Muscle layer of duodenum (tissue), 2 donors: ENCODE measurements at regions not wholly inside any gene's neighbourhood (a gene's known extent, or its start where the extent isn't known, plus 50 kb on each side); places are given as distances from the start of the nearest gene placed in this dataset.

Source experiments
- H3K27ac ChIP-seq: one replicate; pipeline ENCODE4 v1.7.0; 2013; ENCODE audit warnings: mild to moderate bottlenecking, low read length
- H3K27me3 ChIP-seq: one replicate; pipeline ENCODE4 v1.7.0; 2013; ENCODE audit warnings: low read depth, mild to moderate bottlenecking, control low read depth, low read length
- H3K36me3 ChIP-seq, 2 donors: one replicate each; pipeline ENCODE4 v1.7.0; 2013; ENCODE audit warnings: low read length in 2 of 2, control low read depth in 1 of 2, mild to moderate bottlenecking in 1 of 2; ENCODE audit not compliant: insufficient read depth in 2 of 2, control insufficient read depth in 1 of 2
- H3K4me1 ChIP-seq, 2 donors: one replicate each; pipeline ENCODE4 v1.7.0; 2013; ENCODE audit warnings: low read length in 2 of 2, mild to moderate bottlenecking in 2 of 2, control low read depth in 1 of 2, moderate library complexity in 1 of 2; ENCODE audit not compliant: insufficient read depth in 2 of 2, control insufficient read depth in 1 of 2
- H3K4me3 ChIP-seq, 2 donors: one replicate each; pipeline ENCODE4 v1.7.0; 2013; ENCODE audit warnings: low read length in 2 of 2, low read depth in 1 of 2, mild to moderate bottlenecking in 1 of 2
- H3K9me3 ChIP-seq, 2 donors: one replicate each; pipeline ENCODE4 v1.7.0; 2013; ENCODE audit warnings: low read length in 2 of 2, control low read depth in 1 of 2, mild to moderate bottlenecking in 1 of 2; ENCODE audit not compliant: control insufficient read depth in 1 of 2
- donor health status: healthy.

DNA sequence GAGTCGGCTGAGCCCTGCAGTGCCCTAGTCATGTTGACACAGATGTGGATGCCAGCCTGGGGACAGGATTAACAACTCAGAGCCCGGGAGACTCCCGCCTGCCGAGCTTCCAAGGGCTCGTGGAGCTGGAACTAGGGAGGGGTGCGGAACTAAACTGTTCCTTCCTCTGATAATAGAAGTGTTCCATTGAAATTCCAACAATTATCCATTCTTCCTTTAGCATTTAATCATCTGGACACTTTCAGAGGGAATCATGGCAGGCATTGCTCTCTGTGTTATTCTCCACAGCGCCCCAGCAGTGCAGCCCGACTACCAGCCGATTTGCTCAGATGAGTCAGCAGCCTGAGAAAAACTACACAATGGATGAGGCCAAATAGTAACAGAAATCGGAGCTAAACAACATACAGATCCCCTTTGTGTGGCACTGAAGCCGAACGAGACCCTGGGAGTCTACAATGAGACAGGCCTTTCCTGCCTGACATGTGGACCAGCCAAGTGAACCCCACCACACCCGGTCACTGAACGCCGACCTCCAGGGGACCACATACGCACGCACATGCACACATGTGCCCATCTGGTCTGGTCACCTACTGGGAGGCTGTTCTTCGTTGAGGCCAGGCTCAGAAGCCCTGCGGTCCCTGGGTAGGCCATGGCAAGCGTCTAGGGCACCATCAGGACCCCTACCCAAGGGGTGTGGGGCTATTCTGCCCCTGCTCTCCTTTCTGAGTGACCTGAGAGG is 238.4 kb upstream of the AFDN start:
- H3K27ac ChIP-seq = no peak overlapping the region
- H3K9me3 ChIP-seq = peaks cover 0 to 6% of the 10 kb centered on the region in 2 donors
- H3K4me3 ChIP-seq = no peak overlapping the region
- H3K27me3 ChIP-seq = no peaks in the 10 kb centered on the region
- no peaks in the 10 kb centered on the region for H3K4me1 ChIP-seq
- H3K36me3 ChIP-seq = no peaks in the 10 kb centered on the region

DNA sequence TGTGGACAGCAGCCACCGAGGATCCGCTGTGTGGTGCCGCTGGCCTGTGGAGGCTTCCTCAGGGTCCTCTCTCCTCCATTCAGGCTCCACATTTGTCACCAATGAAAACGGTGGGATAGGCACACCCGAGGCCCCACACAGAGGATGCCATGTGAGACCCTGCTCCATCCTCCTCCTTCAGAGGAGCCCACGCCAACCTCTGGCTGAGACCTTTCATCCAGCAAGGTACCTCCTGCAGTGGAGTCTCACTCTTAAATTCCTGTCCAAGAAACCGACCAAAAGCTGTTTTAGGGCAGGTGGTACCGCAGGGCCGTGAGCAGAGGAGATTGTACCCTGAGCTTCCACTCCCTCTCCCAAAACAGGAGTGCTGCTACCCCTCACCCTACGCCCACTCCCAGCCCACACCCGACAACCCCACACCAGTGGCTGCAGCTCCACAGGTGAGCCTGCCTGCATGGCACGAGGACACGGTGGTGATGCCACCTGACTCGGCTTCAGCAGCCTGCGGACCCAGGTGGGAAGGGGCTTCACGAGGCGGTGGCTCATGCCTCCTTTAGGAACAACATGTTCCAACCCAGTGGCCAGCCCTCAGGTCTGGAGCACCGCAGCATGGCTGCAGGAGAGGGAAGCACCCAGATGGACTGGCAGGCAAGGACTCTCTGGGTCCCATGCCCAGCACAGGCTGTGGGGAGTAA is 237.6 kb upstream of the AFDN start:
- no peaks in the 10 kb centered on the region for H3K27me3 ChIP-seq
- H3K4me1 ChIP-seq = no peaks in the 10 kb centered on the region
- peaks cover 0 to 3% of the 10 kb centered on the region in 2 donors for H3K9me3 ChIP-seq
- no peaks in the 10 kb centered on the region for H3K36me3 ChIP-seq
- H3K4me3 ChIP-seq = no peak overlapping the region
- H3K27ac ChIP-seq = no peak overlapping the region

DNA sequence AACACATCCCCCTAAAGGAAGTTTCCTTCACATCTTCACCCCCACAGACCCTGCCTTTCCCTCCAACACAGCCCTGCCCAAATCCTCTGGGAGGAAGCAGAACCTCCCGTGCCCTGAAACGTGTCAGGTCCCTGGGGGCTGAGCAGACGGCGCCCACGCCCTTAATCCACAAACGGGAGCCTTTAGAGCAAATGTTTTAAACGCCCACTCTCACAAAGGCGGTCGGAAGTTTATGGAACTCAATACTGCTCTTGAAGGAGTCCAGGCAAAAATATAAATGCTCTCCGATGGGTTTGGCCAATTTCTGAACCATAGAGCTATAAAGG is 237.1 kb upstream of the AFDN start:
- Histone ChIP-seq H3K4me1 (no peaks in the 10 kb centered on the region), H3K27me3 (no peaks in the 10 kb centered on the region), H3K4me3 (no peak overlapping the region), H3K36me3 (no peaks in the 10 kb centered on the region), H3K9me3 (peaks cover 0 to 3% of the 10 kb centered on the region in 2 donors), H3K27ac (no peak overlapping the region)

- Histone ChIP-seq H3K36me3 (no peaks in the 10 kb centered on the region), H3K4me3 (no peak overlapping the region), H3K9me3 (peaks cover 0 to 3% of the 10 kb centered on the region in 2 donors), H3K4me1 (no peaks in the 10 kb centered on the region), H3K27ac (no peak overlapping the region), H3K27me3 (no peaks in the 10 kb centered on the region)
Measured at GRCh38 chr6:167590193-167590592, 236.5 kb upstream of the AFDN start.
